Activated CD8-positive, alpha-beta memory T cell treated with anti-CD3 and anti-CD28 coated beads, Interleukin-2, amount 10 ng/mL, durations not matched to agents 7 days and 5 days (primary cell): ENCODE measurements at regions not wholly inside any gene's neighbourhood (a gene's known extent, or its start where the extent isn't known, plus 50 kb on each side); places are given as distances from the start of the nearest gene placed in this dataset.

Experiments
- ATAC-seq: fragments of 150-1000 bp; cut with Tn5 transposase; one replicate; pipeline ENCODE4 v1.10.0; 2021; ENCODE audit warnings: moderate library complexity
- CTCF ChIA-PET: fragments of 350-600 bp; sonication (Branson Sonifier 250); formaldehyde crosslinking; loops from one replicate; lab custom pipeline; 2021; ENCODE audit warnings: antibody characterized with exemption; lab: Charles Lee
- DNase-seq: peaks from one replicate; pipeline ENCODE4 v3.0.0-alpha.2; 2020
- H3K27ac Mint-ChIP-seq: one replicate; pipeline ENCODE4 v1.8.0; 2021; ENCODE audit warnings: mild to moderate bottlenecking, mixed read lengths
- H3K27me3 Mint-ChIP-seq: one replicate; pipeline ENCODE4 v1.8.0; 2021; ENCODE audit warnings: mixed read lengths
- H3K36me3 Mint-ChIP-seq: one replicate; pipeline ENCODE4 v1.8.0; 2021; ENCODE audit warnings: mild to moderate bottlenecking, mixed read lengths
- H3K4me1 Mint-ChIP-seq: one replicate; pipeline ENCODE4 v1.8.0; 2021; ENCODE audit warnings: mixed read lengths
- H3K4me3 Mint-ChIP-seq: one replicate; pipeline ENCODE4 v1.8.0; 2021; ENCODE audit warnings: mild to moderate bottlenecking, moderate library complexity, mixed read lengths
- H3K9me3 Mint-ChIP-seq: one replicate; pipeline ENCODE4 v1.8.0; 2022; ENCODE audit warnings: low read depth, mixed read lengths

DNA sequence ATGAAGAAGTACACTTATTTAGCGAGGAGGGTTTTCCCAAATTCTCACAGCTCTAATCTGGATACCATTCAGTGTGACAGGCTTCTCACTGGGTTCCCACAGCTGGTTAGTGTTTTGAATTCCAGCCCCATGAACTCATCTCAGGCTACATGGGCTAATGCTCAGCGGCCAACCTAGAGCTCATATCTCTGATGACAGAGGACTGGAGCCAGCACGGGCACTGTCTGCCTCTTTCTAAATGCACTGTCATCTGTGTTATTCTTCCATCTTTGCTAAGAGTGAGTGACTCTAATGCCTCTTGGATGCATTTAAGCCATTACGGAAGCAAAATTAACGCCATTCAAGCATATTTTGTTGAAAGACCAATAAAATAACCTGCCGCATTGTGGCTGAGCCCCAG, 308.9 kb upstream of the JAG1 start:
- Mint-ChIP-seq H3K36me3 (no peaks in the 10 kb centered on the region), H3K9me3 (no peaks in the 10 kb centered on the region), H3K4me3 (no peak overlapping the region), H3K27me3 (no peaks in the 10 kb centered on the region), H3K4me1 (no peaks in the 10 kb centered on the region), H3K27ac (no peak overlapping the region)
- CTCF ChIA-PET, result no interaction called here
- ATAC-seq (no peak), DNase-seq (no peak)

DNA sequence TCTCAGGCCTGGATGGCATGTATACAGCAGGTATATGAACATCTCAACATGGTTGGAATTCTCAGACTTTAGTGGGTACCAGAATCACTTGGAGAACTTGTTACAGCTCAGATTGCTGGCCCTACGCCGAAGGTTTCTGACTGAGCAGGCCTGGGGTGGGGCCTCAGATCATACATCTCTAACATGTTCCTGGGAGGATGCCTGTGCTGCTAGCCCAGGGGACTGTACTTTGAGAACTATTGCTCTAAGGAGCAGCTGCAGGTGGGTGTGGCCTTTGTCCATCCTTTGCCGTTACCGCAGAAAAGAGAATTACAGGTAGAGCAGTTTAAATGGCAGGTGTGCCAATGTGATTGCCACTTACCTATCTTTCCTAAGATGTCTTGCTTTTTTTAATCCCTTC, 310.5 kb upstream of the JAG1 start:
- Mint-ChIP-seq H3K27ac (no peak overlapping the region), H3K4me3 (no peak overlapping the region), H3K36me3 (no peaks in the 10 kb centered on the region), H3K27me3 (no peaks in the 10 kb centered on the region), H3K4me1 (no peaks in the 10 kb centered on the region), H3K9me3 (no peaks in the 10 kb centered on the region)
- ATAC-seq, result no peak
- DNase-seq, result no peak
- CTCF ChIA-PET, result no interaction called here

DNA sequence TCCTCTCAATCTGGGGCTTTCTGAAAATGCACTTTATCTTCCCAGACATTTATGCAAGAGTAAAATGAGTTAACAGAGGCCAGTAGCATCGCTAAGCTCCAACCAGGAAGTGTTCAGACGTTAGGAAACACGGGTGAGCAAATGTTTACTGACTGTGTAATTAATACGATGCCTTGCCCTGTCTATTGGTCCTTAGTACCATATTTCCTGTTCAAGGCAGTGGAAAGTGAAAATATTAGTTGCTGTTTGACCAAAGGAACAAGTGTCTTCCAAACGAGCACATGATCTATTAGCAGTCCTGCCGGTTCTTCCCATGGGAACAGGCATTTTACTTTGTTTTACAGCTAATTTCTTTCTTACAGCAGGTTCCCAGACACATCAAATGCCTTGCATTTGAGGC, 311.1 kb upstream of the JAG1 start:
- ATAC-seq (no peak), DNase-seq (no peak)
- no peak overlapping the region for H3K27ac Mint-ChIP-seq
- CTCF ChIA-PET, result no interaction called here
- H3K27me3 Mint-ChIP-seq, result no peaks in the 10 kb centered on the region
- H3K9me3 Mint-ChIP-seq, result no peaks in the 10 kb centered on the region
- H3K36me3 Mint-ChIP-seq, result no peaks in the 10 kb centered on the region
- no peaks in the 10 kb centered on the region for H3K4me1 Mint-ChIP-seq
- H3K4me3 Mint-ChIP-seq, result no peak overlapping the region

DNA sequence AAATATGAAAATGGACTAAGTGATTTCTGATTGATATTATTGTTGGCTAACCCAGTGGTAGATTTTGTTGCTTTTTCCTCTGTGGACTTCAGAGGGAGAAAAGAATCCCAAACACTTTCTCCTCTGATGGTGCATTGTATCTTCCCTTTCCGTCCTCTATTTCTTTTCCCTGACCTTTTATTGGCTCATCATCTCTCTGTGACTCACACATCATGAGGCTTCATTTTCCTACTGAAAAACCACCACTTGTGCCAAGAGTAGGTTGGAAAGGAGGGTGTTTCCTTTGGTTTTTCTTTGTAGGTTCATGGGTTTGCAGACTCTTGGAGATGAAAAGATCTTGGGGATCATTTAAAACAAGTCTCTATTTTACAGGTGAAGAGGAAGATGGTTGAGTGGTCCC, 311.7 kb upstream of the JAG1 start:
- no peaks in the 10 kb centered on the region for H3K27me3 Mint-ChIP-seq
- CTCF ChIA-PET, result no interaction called here

DNA sequence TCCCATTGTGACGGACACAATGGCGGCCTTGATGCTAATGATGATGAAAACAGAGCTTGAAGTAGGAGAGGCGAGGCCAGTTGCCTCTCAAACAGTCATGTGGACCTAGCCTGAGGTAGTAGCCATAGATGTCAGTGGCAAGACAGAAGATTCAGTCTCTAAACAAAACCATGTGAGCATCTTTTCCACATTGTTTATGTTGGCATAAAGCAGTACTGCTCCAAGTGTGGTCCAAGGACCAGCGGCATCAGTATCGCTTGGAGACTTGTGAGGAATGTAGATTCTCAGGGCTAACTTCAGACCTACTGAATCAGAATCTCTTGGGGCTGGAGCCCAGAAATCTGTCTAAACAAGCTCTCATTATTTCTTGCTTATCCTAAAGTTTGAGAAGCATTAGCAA, 312.8 kb upstream of the JAG1 start:
- Mint-ChIP-seq H3K27me3 (no peaks in the 10 kb centered on the region), H3K4me1 (no peaks in the 10 kb centered on the region), H3K4me3 (no peak overlapping the region), H3K36me3 (no peaks in the 10 kb centered on the region), H3K27ac (no peak overlapping the region), H3K9me3 (no peaks in the 10 kb centered on the region)
- DNase-seq (no peak), ATAC-seq (no peak)
- CTCF ChIA-PET, result no interaction called here

More for the DNA sequence above, 311.7 kb upstream of the JAG1 start:
- H3K4me1 Mint-ChIP-seq, result no peaks in the 10 kb centered on the region
- DNase-seq (no peak), ATAC-seq (no peak)
- H3K9me3 Mint-ChIP-seq, result no peaks in the 10 kb centered on the region
- no peak overlapping the region for H3K27ac Mint-ChIP-seq
- no peak overlapping the region for H3K4me3 Mint-ChIP-seq
- no peaks in the 10 kb centered on the region for H3K36me3 Mint-ChIP-seq

DNA sequence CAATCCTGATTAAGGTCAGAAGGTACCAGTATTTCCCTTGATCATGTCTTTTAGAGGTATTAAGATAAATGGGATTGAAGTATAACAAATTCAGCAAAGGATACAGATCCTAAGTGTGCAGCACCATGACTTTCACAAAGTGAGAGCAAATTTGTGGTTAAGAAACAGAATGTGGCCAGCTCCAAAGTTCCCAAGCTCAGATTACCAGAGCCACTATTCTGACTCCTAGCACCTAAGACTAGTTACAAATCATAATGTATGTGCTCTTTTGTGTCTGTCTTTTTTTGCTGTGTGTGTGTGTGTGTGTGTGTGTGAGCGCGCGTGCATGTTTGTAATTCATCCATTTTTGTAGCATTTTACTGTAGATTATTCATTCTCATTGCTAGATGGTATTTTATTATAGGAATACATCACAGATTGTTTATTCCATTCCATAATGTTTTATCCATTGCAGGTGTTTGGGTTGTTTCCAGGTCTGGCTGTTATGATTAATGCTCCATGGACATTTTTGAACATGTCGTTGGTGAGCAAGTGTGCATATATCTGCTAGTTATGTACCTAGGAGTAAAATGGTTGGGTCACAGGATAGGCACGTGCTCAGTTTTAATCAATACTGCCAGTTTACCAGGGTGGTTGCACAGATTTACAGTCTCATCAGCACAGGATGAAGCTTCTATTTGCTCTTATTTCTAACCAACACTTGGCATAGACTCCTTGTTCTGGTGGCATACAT, 314.0 kb upstream of the JAG1 start:
- no peaks in the 10 kb centered on the region for H3K36me3 Mint-ChIP-seq
- ATAC-seq (no peak), DNase-seq (no peak)
- no peak overlapping the region for H3K27ac Mint-ChIP-seq
- CTCF ChIA-PET, result no interaction called here
- no peak overlapping the region for H3K4me3 Mint-ChIP-seq
- no peaks in the 10 kb centered on the region for H3K27me3 Mint-ChIP-seq
- H3K9me3 Mint-ChIP-seq, result no peaks in the 10 kb centered on the region
- H3K4me1 Mint-ChIP-seq, result no peaks in the 10 kb centered on the region

DNA sequence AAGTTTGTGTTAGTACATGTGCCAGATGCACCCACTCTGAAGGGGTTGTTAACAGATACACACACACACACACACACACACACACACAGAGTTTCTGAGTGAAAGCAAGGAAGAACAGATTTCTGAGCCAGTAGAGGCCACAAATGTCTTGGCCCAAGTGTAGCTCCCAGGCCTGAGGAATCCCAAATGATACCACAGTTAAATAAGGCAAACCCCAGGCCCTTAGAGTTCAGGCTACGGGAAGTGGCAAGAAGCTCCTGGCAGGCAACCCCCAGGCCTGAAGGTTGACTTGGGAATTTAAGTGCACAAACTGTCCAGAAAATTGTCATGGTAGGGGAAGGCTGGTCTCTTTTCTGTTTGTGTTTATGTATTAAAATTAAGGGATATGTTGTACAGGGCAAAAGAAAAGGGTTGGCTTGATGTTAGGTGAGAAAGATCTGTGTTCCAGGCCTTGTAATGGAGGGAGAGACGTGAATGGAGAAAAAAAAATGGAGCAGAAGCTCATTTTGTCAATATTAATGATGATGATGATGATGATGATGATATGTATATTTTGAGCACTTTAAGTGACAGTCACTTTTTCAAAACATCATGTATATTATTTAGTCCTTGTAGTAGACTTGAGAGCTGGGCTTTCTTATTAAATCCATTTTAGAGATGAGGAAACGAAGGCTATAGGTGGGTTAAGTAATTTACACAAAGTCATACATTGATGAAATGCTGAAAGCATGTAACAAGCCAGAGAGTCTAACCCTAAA, 317.0 kb upstream of the JAG1 start:
- CTCF ChIA-PET, result no interaction called here
- H3K27me3 Mint-ChIP-seq, result no peaks in the 10 kb centered on the region
- no peaks in the 10 kb centered on the region for H3K4me1 Mint-ChIP-seq
- ATAC-seq, result no peak
- H3K9me3 Mint-ChIP-seq, result peaks cover 4% of the 10 kb centered on the region
- no peaks in the 10 kb centered on the region for H3K36me3 Mint-ChIP-seq
- H3K4me3 Mint-ChIP-seq, result no peak overlapping the region
- H3K27ac Mint-ChIP-seq, result no peak overlapping the region
- no peak for DNase-seq

DNA sequence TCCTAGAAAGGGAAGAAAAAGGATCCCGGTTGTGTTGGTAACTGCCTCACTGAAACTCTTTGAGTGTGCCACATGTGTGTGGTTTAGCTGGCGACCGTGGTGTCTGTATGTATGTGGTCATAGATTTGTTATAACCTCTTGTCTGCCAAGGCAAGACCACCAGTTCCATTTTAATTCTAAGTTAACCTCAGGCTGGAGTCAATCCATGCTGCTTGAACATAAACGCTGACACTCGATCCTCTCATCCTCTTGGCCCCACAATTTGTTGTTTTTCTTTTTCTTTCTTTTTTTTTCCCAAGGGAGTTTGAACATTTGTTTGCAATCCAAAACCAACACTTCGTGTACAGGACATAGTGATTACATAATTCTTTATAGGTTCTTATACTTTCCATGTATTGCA, 318.9 kb upstream of the JAG1 start:
- Mint-ChIP-seq H3K27me3 (no peaks in the 10 kb centered on the region), H3K4me1 (no peaks in the 10 kb centered on the region), H3K9me3 (peaks cover 4% of the 10 kb centered on the region), H3K4me3 (no peak overlapping the region), H3K36me3 (no peaks in the 10 kb centered on the region), H3K27ac (no peak overlapping the region)
- DNase-seq, result no peak
- CTCF ChIA-PET, result no interaction called here
- no peak for ATAC-seq

DNA sequence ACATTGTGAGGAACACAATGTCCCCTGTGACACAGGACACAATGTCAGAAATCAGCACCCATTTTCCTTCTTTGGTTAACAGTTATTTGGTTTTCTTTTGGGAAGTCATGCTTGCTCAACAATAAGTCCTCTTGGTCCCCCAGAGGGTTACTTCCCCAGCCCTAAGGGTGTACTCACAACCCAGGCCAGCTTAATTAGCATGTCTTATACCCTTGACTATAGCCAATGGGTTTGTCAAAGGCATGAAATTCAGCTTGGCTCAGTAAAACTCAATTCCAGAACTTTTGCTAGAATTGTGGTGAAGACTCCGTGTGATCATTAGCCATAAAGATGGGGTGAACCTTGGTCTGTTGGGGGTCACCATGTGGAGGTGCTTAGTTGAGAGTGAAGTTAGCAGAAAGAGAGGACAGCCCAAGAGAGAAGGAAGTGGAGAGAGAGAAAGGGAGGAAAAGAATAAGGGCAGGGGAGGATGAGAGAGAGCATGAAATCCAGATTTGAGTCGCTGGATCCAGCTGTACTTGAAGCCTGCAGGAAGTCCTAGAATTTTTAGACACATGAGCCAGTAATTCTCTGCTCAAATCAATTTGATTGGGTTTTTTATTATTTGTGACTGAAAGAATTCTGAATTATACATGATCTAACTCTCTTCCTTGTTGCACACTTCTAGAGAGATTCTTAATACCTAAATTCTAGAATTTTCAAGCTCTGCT, 321.3 kb upstream of the JAG1 start:
- no peak overlapping the region for H3K27ac Mint-ChIP-seq
- ATAC-seq, result no peak
- CTCF ChIA-PET, result no interaction called here
- H3K36me3 Mint-ChIP-seq, result no peaks in the 10 kb centered on the region
- H3K4me1 Mint-ChIP-seq, result no peaks in the 10 kb centered on the region
- H3K27me3 Mint-ChIP-seq, result no peaks in the 10 kb centered on the region
- no peak for DNase-seq
- no peak overlapping the region for H3K4me3 Mint-ChIP-seq
- H3K9me3 Mint-ChIP-seq, result peaks cover 4% of the 10 kb centered on the region

DNA sequence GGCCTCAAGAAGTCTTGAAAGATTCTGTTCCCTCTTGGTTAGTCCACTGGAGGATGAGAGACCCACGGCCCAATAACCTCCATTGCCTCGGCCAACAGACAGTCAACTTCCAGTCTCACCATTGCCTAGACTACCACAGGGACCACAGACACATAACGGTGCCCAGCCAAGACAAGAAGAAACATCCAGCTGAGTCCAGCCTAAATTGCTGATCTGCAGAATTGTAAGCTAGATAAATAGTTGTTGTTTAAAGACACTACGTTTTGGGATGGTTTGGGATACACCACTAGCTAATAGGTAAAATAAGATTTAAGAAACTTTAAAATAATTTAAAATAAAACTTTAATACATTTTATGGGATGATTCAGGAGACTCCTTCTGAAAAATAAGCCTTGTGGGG, 324.7 kb upstream of the JAG1 start:
- ATAC-seq (no peak), DNase-seq (no peak)
- no peaks in the 10 kb centered on the region for H3K27me3 Mint-ChIP-seq
- H3K9me3 Mint-ChIP-seq, result peaks cover 4% of the 10 kb centered on the region
- H3K27ac Mint-ChIP-seq, result no peak overlapping the region
- H3K4me1 Mint-ChIP-seq, result no peaks in the 10 kb centered on the region
- H3K4me3 Mint-ChIP-seq, result no peak overlapping the region
- H3K36me3 Mint-ChIP-seq, result no peaks in the 10 kb centered on the region
- CTCF ChIA-PET, result no interaction called here

DNA sequence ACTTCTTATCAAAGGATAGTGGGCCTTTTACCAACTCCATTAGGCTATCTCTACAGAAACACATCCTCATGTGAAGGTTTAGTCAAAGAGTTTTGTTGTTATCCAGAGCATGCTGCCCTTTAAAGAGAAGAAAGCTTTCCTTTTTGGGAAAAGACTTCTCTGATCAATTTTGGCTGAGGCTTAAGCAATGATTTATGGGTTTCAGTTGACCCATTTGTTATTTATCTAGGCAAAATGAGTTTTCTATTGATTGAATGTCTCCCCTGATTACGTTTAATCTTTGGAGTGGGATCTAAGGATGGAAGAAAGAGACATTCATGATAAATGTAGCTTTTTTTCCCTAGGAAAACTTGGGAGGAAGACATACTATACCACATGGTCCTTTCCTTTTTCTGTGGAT, 326.6 kb upstream of the JAG1 start:
- no peaks in the 10 kb centered on the region for H3K36me3 Mint-ChIP-seq
- H3K27ac Mint-ChIP-seq, result no peak overlapping the region
- no peaks in the 10 kb centered on the region for H3K9me3 Mint-ChIP-seq
- CTCF ChIA-PET, result no interaction called here
- H3K27me3 Mint-ChIP-seq, result no peaks in the 10 kb centered on the region
- DNase-seq (no peak), ATAC-seq (no peak)
- no peak overlapping the region for H3K4me3 Mint-ChIP-seq
- H3K4me1 Mint-ChIP-seq, result no peaks in the 10 kb centered on the region

DNA sequence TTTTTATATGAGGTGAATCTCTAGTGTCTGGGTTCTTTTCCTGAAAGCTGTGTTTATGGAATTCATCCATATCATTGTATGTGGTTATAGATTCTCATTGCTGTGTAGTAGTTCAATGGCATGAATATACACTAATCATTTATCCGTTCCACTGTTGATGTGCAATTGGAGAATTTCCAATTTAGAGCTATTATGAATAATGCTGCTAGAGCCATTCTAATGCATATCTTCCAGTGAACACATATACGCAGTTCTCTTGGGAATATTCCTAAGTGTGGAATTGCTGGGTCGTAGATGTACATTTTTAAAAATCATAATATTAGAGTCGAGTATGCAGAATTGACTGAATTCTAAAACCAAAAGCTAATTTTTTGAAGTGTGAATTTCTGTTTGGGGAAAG, 327.5 kb upstream of the JAG1 start:
- CTCF ChIA-PET, result no interaction called here
- H3K9me3 Mint-ChIP-seq, result no peaks in the 10 kb centered on the region

DNA sequence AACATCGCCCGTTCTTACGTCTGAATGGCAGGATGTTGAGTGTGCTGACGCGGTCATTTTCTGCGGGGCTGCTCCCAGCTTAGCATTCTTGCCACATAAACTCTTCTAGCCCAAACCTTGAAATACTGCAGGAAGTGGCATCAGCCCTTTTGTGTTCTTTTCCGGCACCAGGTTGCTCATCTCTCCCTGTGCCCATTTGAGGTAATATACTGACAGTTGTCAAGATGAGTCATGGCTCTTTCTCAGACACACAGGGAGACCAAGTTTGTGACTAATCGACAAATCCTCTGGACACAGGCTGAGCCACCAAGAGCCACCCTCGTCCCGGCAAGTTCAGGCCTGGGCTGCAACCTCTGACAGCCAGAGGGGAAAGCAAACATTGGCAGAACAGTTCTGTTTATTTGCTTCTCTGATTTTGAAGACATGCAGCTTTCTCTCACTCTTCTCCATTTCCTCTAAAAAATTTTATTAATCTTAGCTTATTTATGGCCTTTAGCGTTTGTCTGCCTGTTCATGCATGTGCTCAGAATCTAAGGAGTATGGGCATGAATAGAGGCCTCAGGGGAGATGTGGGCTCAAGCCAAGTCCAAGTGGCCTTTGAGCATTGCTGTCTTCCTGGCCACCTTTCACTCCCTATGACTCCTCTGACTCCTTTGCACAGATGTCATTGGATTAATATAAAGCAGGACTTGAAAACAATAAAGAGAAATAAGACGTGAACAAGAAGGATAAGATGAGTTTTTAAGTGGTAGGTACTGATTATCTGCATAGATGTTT, 328.2 kb upstream of the JAG1 start:
- Mint-ChIP-seq H3K4me3 (no peak overlapping the region), H3K9me3 (no peaks in the 10 kb centered on the region), H3K27ac (no peak overlapping the region), H3K36me3 (no peaks in the 10 kb centered on the region), H3K4me1 (no peaks in the 10 kb centered on the region), H3K27me3 (no peaks in the 10 kb centered on the region)
- DNase-seq (no peak), ATAC-seq (no peak)
- CTCF ChIA-PET, result no interaction called here

More for the DNA sequence above, 327.5 kb upstream of the JAG1 start:
- H3K4me3 Mint-ChIP-seq, result no peak overlapping the region
- no peaks in the 10 kb centered on the region for H3K4me1 Mint-ChIP-seq
- no peaks in the 10 kb centered on the region for H3K27me3 Mint-ChIP-seq
- H3K27ac Mint-ChIP-seq, result no peak overlapping the region
- no peaks in the 10 kb centered on the region for H3K36me3 Mint-ChIP-seq
- DNase-seq (no peak), ATAC-seq (no peak)
